Ovary (tissue), 3 donors: ENCODE measurements at regions not wholly inside any gene's neighbourhood (a gene's known extent, or its start where the extent isn't known, plus 50 kb on each side); places are given as distances from the start of the nearest gene placed in this dataset.

Experiments
- EP300 ChIP-seq: sonication (generic); formaldehyde crosslinking; IDR thresholded peaks from one replicate; pipeline ENCODE4 v1.6.1; 2017; ENCODE audit warnings: antibody characterized with exemption
- TF ChIP-seq, protein P1 (sequence below), 3 donors: fragments of 450-650 bp in 2 of 3; fragments of 200-600 bp in 1 of 3; IDR thresholded peaks; one replicate each; pipeline versions ENCODE4 v1.5.1 to v1.8.0; 2016 to 2022; ENCODE audit warnings: antibody characterized with exemption in 3 of 3, mild to moderate bottlenecking in 1 of 3
- donor health status: DM: no; HTN: no; CAD: no.

DNA sequence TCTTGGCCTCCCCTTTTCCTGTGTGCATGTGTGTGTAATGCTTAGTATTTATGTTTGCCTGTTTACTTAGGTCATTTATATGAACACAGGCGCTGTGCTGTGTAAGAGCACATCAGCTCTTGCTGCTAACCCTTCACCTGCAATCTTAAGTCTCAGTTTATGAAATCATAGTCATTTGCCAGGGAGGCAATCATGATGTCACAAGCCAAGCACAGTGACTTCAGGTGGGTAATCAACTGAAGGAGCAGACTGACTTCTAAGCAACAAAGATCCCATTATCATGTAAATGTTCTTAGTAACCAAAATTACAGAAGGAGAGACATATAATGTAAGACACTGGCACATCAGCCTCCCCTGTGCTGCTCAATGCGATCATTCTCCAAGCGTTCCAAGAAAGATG lies 386.3 kb upstream of the MEIS1 start:
- TF ChIP-seq, protein P1, sequence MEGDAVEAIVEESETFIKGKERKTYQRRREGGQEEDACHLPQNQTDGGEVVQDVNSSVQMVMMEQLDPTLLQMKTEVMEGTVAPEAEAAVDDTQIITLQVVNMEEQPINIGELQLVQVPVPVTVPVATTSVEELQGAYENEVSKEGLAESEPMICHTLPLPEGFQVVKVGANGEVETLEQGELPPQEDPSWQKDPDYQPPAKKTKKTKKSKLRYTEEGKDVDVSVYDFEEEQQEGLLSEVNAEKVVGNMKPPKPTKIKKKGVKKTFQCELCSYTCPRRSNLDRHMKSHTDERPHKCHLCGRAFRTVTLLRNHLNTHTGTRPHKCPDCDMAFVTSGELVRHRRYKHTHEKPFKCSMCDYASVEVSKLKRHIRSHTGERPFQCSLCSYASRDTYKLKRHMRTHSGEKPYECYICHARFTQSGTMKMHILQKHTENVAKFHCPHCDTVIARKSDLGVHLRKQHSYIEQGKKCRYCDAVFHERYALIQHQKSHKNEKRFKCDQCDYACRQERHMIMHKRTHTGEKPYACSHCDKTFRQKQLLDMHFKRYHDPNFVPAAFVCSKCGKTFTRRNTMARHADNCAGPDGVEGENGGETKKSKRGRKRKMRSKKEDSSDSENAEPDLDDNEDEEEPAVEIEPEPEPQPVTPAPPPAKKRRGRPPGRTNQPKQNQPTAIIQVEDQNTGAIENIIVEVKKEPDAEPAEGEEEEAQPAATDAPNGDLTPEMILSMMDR (IDR thresholded peaks at IDR 0.05) = no peak
- TF ChIP-seq EP300 = no peak
